Omental fat pad (tissue), 3 donors: ENCODE measurements at regions not wholly inside any gene's neighbourhood (a gene's known extent, or its start where the extent isn't known, plus 50 kb on each side); places are given as distances from the start of the nearest gene placed in this dataset.

Experiments
- ATAC-seq: fragments of 150-250 bp; one replicate; pipeline ENCODE4 v1.9.1; 2016; ENCODE audit warnings: mild to moderate bottlenecking, moderate library complexity; ENCODE audit not compliant: low FRiP score
- DNase-seq: peaks from one replicate; pipeline ENCODE4 v3.0.0-alpha.2; 2019; ENCODE audit warnings: low spot score
- TF ChIP-seq, protein P1 (sequence below), 3 donors: fragments of 450-650 bp; IDR thresholded peaks; one replicate each; pipeline ENCODE4 v1.5.1; 2016 to 2017; ENCODE audit warnings: antibody characterized with exemption in 3 of 3, mild to moderate bottlenecking in 3 of 3, moderate library complexity in 2 of 3

DNA sequence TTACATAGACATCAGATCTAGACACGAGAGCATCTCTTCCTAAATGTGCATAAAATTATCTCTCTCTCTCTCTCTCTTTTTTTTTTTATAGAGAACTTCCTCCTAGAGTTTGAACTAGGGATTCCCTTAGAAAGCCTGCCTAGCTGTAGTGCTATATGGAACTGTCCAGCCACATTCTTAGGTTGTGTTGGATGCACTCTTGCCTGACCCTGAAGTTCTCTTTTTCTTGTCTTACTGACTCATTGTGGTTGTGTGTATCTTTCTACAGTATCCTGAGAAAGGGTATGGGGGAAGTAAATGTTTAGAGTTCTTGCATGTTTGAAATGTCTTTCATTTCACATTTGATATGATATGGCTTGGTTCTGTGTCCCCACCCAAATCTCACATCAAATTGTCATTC is 368.2 kb downstream of the CDH2 start:
- ATAC-seq (no peak), DNase-seq (no peak)
- TF ChIP-seq, protein P1, sequence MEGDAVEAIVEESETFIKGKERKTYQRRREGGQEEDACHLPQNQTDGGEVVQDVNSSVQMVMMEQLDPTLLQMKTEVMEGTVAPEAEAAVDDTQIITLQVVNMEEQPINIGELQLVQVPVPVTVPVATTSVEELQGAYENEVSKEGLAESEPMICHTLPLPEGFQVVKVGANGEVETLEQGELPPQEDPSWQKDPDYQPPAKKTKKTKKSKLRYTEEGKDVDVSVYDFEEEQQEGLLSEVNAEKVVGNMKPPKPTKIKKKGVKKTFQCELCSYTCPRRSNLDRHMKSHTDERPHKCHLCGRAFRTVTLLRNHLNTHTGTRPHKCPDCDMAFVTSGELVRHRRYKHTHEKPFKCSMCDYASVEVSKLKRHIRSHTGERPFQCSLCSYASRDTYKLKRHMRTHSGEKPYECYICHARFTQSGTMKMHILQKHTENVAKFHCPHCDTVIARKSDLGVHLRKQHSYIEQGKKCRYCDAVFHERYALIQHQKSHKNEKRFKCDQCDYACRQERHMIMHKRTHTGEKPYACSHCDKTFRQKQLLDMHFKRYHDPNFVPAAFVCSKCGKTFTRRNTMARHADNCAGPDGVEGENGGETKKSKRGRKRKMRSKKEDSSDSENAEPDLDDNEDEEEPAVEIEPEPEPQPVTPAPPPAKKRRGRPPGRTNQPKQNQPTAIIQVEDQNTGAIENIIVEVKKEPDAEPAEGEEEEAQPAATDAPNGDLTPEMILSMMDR (IDR thresholded peaks at IDR 0.05), result no peak

DNA sequence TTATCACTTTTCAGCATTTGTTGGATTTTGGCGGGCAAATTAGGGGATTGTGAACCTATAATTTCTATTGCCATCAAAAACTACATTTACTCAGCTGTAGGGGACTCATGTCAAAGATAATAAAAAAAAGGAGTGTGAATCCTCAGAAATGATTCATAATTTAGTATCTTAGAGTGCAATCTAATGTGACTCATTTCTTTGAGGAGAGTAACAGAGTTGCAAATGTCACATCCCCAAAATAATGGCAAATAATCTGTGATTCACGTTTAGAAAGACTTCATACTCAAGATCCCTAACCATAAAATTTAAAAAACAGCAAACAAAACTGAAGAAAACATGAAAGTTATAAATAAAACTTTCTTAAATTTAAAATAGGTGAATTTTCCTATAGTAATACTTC is 373.0 kb downstream of the CDH2 start:
- no peak for ATAC-seq
- DNase-seq, result no peak
- TF ChIP-seq, protein P1 (IDR thresholded peaks at IDR 0.05), result no peak

DNA sequence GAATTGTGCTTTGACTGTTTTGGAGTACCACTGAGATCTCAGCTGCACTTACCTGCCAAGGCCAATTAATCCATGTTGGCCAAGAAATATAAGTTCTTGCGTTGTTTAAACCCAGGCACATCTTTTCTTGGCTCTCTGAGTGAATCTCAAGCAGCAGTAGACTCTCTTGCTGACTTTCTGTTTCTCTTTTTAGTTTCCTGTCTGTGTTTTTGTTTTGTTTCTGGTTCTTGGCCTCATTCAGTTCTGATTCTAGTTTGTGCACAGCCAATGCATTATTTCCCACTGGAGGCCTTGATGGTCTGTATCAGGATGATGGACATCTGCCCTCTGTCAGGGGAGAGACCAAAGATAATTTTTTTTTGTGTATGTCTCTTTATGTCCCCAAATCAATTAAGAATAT is 379.4 kb downstream of the CDH2 start:
- TF ChIP-seq, protein P1 (IDR thresholded peaks at IDR 0.05), result no peak

DNA sequence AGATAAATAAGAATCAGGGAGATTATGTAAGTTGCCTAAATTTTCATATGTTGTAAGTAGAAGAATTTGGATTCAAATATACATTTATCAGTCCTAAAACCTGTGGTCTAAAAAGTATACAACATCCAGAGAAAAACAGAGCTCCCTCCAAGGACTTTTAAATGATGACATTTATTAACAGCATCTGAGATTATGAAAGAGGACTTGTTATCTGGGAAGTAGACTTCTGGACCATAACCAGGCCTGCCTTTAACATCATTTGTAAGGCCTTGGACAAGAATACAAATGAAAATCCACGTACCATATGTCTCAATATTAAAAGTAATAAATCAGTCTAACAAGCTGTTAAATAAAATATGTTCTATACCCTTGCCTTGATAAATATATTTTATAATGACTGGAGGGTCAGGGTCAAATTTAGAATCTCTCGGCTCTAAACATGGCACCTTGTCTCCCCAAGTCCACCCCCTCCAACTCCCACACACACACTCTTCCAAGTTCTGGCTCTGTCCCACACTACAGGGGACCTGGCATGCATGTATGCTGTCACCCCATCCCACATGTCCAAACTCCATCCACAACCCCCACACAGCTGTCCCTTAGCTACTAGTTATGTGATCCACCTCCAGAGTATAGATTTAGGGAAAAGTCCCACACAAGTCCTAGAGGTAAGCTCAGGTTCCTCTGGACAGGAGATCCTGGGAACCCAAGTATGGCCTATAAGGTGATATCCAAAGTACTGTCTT is 382.6 kb downstream of the CDH2 start:
- TF ChIP-seq, protein P1 (IDR thresholded peaks at IDR 0.05), result no peak
- no peak for ATAC-seq
- DNase-seq, result no peak

More for the DNA sequence above, 379.4 kb downstream of the CDH2 start:
- ATAC-seq (no peak), DNase-seq (no peak)

DNA sequence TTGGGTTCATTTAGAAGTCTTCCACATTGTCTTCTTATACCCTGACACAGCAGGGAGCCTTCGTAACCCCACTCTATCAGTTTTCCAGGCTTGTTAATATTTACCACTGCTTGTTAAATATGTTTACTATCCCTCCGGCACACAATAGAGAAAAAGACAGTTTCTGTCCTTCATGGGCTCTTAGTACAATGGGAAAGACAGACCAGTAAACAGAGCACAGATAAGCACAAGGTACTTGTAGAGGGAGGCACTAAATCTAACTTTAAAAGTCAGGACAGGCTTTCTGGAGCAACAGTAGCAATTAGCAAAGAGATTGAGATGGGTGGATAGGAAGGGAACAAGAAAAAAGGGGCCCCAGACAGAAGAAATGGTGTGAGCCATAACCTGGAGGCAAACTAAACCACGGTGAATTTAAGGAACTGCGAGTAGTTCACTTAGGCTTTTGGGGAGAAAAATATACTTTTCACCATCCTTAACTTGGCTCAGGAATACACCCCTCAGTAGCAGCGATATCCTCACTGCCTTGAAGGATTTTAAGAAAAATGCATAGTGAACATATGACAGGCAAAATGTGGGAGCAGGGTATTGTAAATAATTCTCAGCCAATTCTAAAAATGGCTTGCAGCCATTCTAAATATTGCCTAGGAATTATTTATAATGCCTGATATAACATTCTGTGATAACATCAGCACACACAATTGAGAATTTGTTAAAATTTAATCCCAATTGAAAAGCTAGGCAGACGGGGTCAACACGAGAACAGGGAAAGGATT is 383.7 kb downstream of the CDH2 start:
- no peak for ATAC-seq
- DNase-seq, result no peak
- TF ChIP-seq, protein P1 (IDR thresholded peaks at IDR 0.05), result no peak

DNA sequence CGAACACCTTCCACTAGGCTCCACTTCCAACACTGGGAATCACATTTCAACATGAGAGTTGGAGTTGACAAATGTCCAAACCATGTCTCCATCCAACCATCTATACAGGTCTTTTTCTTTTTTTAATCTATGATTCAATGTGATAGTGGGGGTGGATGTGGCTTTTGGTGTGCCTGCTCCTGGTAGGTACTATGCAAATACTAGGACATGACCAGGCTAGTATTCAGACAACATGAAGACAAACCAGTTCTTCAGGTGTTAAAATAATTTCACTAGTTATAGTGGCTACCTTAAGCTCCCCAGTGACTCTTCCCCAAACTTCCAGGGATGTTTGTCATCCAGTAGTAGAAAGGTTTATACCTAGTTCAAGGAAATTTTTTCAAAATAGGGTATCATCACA is 387.5 kb downstream of the CDH2 start:
- no peak for DNase-seq
- ATAC-seq, result no peak
- TF ChIP-seq, protein P1 (IDR thresholded peaks at IDR 0.05), result no peak

DNA sequence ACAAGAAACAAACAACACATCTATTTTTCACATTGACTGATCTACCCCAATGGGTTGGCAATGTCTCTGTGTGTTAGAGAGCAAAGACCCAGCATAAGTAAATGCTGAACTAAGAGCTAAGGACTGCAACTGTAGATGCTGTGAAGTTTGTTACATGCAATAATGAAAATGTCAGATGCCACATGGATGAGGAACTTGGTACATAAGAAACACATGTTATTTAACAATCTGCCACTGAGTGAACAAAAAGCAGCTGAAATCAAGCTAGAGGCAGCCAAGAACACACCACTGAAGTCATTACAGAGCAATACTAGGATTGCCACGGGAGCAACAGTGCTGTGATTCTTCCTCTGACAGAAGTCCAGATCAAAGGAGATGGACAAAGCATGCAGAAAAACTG is 389.4 kb downstream of the CDH2 start:
- ATAC-seq, result no peak
- no peak for DNase-seq
- TF ChIP-seq, protein P1 (IDR thresholded peaks at IDR 0.05), result no peak
